ENCODE measurements at regions not wholly inside any gene's neighbourhood (a gene's known extent, or its start where the extent isn't known, plus 50 kb on each side); places are given as distances from the start of the nearest gene placed in this dataset.

- TF ChIP-seq, protein P1, sequence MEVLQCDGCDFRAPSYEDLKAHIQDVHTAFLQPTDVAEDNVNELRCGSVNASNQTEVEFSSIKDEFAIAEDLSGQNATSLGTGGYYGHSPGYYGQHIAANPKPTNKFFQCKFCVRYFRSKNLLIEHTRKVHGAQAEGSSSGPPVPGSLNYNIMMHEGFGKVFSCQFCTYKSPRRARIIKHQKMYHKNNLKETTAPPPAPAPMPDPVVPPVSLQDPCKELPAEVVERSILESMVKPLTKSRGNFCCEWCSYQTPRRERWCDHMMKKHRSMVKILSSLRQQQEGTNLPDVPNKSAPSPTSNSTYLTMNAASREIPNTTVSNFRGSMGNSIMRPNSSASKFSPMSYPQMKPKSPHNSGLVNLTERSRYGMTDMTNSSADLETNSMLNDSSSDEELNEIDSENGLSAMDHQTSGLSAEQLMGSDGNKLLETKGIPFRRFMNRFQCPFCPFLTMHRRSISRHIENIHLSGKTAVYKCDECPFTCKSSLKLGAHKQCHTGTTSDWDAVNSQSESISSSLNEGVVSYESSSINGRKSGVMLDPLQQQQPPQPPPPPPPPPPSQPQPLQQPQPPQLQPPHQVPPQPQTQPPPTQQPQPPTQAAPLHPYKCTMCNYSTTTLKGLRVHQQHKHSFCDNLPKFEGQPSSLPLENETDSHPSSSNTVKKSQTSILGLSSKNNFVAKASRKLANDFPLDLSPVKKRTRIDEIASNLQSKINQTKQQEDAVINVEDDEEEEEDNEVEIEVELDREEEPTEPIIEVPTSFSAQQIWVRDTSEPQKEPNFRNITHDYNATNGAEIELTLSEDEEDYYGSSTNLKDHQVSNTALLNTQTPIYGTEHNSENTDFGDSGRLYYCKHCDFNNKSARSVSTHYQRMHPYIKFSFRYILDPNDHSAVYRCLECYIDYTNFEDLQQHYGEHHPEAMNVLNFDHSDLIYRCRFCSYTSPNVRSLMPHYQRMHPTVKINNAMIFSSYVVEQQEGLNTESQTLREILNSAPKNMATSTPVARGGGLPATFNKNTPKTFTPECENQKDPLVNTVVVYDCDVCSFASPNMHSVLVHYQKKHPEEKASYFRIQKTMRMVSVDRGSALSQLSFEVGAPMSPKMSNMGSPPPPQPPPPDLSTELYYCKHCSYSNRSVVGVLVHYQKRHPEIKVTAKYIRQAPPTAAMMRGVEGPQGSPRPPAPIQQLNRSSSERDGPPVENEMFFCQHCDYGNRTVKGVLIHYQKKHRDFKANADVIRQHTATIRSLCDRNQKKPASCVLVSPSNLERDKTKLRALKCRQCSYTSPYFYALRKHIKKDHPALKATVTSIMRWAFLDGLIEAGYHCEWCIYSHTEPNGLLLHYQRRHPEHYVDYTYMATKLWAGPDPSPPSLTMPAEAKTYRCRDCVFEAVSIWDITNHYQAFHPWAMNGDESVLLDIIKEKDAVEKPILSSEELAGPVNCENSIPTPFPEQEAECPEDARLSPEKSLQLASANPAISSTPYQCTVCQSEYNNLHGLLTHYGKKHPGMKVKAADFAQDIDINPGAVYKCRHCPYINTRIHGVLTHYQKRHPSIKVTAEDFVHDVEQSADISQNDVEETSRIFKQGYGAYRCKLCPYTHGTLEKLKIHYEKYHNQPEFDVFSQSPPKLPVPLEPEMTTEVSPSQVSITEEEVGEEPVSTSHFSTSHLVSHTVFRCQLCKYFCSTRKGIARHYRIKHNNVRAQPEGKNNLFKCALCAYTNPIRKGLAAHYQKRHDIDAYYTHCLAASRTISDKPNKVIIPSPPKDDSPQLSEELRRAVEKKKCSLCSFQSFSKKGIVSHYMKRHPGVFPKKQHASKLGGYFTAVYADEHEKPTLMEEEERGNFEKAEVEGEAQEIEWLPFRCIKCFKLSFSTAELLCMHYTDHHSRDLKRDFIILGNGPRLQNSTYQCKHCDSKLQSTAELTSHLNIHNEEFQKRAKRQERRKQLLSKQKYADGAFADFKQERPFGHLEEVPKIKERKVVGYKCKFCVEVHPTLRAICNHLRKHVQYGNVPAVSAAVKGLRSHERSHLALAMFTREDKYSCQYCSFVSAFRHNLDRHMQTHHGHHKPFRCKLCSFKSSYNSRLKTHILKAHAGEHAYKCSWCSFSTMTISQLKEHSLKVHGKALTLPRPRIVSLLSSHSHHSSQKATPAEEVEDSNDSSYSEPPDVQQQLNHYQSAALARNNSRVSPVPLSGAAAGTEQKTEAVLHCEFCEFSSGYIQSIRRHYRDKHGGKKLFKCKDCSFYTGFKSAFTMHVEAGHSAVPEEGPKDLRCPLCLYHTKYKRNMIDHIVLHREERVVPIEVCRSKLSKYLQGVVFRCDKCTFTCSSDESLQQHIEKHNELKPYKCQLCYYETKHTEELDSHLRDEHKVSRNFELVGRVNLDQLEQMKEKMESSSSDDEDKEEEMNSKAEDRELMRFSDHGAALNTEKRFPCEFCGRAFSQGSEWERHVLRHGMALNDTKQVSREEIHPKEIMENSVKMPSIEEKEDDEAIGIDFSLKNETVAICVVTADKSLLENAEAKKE (CRISPR knock-in tag; IDR thresholded peaks at IDR 0.05): no peak
- TF ChIP-seq NANOG (IDR thresholded peaks at IDR 0.05; ENCODE audit: borderline replicate concordance) (no peak), EZH2 (IDR thresholded peaks at IDR 0.05; ENCODE audit: low read depth, unreplicated experiment) (no peak)
These were observed 547.3 kb upstream of the MIR17HG start (continued) for GRCh38 chr13:90800082-90800746.

DNA sequence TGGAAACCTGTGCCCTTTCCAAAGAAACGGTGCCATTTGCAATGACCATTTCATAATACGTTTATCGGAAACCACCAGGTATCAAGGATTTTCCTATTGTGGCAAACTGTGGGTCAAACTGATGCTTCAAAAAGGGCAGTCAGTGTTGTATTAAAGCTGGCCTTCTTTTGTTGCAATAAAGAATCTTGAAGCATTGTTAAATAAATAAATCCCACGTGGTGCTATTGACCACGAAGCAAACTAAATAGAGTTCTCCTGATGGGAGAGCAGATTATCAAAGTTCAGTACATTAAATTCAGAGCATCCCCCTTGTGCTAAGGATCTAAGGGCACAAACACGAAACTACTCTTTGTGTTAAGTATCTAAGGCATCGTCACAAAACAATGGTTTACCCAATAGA lies 545.9 kb upstream of the MIR17HG start:
- no peak for ATAC-seq
- Mint-ChIP-seq H3K27me3 (ENCODE audit: insufficient read depth, low read depth, poor library complexity) (peaks cover 3% of the 10 kb centered on the region), H3K4me3 (no peak overlapping the region), H3K4me1 (no peaks in the 10 kb centered on the region), H3K27ac (no peak overlapping the region), H3K9me3 (no peaks in the 10 kb centered on the region), H3K36me3 (ENCODE audit: low read depth) (no peaks in the 10 kb centered on the region)
- Histone ChIP-seq H3K27me3 (ENCODE audit: insufficient read depth) (no peaks in the 10 kb centered on the region), H2AFZ (no peak overlapping the region), H3F3A (replicated peaks; ENCODE audit: low read depth) (no peaks in the 10 kb centered on the region), H3K4me1 (ENCODE audit: insufficient read depth) (no peaks in the 10 kb centered on the region), H3K4me3 (no peak overlapping the region), H3K4me2 (no peak overlapping the region), H3K9me2 (ENCODE audit: insufficient read depth) (no peaks in the 10 kb centered on the region), H4K20me1 (replicated peaks; ENCODE audit: insufficient read depth) (no peaks in the 10 kb centered on the region), H3K27ac (ENCODE audit: low read depth) (no peak overlapping the region), H3K36me3 (ENCODE audit: insufficient read depth) (no peaks in the 10 kb centered on the region), H3K79me2 (replicated peaks; ENCODE audit: insufficient read depth) (no peaks in the 10 kb centered on the region)
- no peak for DNase-seq (ENCODE audit: low spot score)
- TF ChIP-seq, protein P1 (CRISPR knock-in tag; IDR thresholded peaks at IDR 0.05): no peak
- no peak for TF ChIP-seq EZH2phosphoT487 (IDR thresholded peaks at IDR 0.05; ENCODE audit: unreplicated experiment)
- no peak for TF ChIP-seq ZNF114 (CRISPR knock-in tag; IDR thresholded peaks at IDR 0.05)

All from GM23338 (cell line).